A549 (cell line): ENCODE measurements at regions not wholly inside any gene's neighbourhood (a gene's known extent, or its start where the extent isn't known, plus 50 kb on each side); places are given as distances from the start of the nearest gene placed in this dataset.

Source experiments
- EP300 ChIP-seq, 2 experiments: fragments of >200 bp; sonication (Bioruptor Twin); formaldehyde crosslinking; IDR thresholded peaks; 2 replicates in 1 of 2; 3 replicates in 1 of 2; pipeline ENCODE4 v1.6.1; 2016 to 2017
- FOSL2 ChIP-seq, 2 experiments: fragments of 450-650 bp in 1 of 2; fragments of >200 bp in 1 of 2; sonication (Bioruptor Twin) in 1 of 2; formaldehyde crosslinking; IDR thresholded peaks; 2 replicates each; pipeline versions ENCODE4 v1.5.0 to v1.6.1; 2016 to 2020; ENCODE audit warnings: mild to moderate bottlenecking in 1 of 2, moderate library complexity in 1 of 2
- HOXA7 ChIP-seq: fragments of 250-450 bp; sonication (Bioruptor Pico); IDR thresholded peaks from 2 replicates; pipeline ENCODE4 v1.5.0; 2020; ENCODE audit warnings: mild to moderate bottlenecking, moderate library complexity
- NPAS2 ChIP-seq: fragments of 250-450 bp; sonication (Bioruptor Pico); IDR thresholded peaks from 2 replicates; pipeline ENCODE4 v1.8.0; 2022; ENCODE audit warnings: mild to moderate bottlenecking, moderate library complexity, borderline replicate concordance
- POLR2A ChIP-seq: IDR thresholded peaks from 2 replicates; pipeline ENCODE4 v1.6.1; 2012; ENCODE audit warnings: mild to moderate bottlenecking, low read length
- RAD21 ChIP-seq, 2 experiments: fragments of >200 bp in 1 of 2; sonication (Bioruptor Twin) in 1 of 2; formaldehyde crosslinking in 1 of 2; IDR thresholded peaks in 1 of 2; conservative IDR thresholded peaks in 1 of 2; 2 replicates in 1 of 2; 3 replicates in 1 of 2; pipeline ENCODE4 v1.6.1; 2012 to 2018; ENCODE audit warnings: inconsistent platforms in 1 of 2
- RCOR1 ChIP-seq: fragments of 150-350 bp; IDR thresholded peaks from 2 replicates; pipeline ENCODE4 v1.6.1; 2014; ENCODE audit warnings: antibody characterized with exemption, low read length, low read depth
- RNF2 ChIP-seq: fragments of 200-600 bp; sonication (generic); IDR thresholded peaks from 2 replicates; pipeline ENCODE4 v1.6.1; 2016; ENCODE audit warnings: low read depth, mild to moderate bottlenecking, antibody characterized with exemption, moderate library complexity, borderline replicate concordance
- SMC3 ChIP-seq: fragments of >200 bp; sonication (Bioruptor Twin); formaldehyde crosslinking; IDR thresholded peaks from 3 replicates; pipeline ENCODE4 v1.6.1; 2018; ENCODE audit warnings: inconsistent platforms
- TF ChIP-seq, protein P1 (sequence below): fragments of >200 bp; sonication (Bioruptor Twin); formaldehyde crosslinking; IDR thresholded peaks from 3 replicates; pipeline ENCODE4 v1.5.1; 2016
- TF ChIP-seq, protein P2 (sequence below): fragments of >200 bp; sonication (Bioruptor Twin); formaldehyde crosslinking; IDR thresholded peaks from 3 replicates; pipeline ENCODE4 v1.6.1; 2016
- TF ChIP-seq, protein P3 (sequence below): fragments of 200-600 bp; sonication (generic); IDR thresholded peaks from 2 replicates; pipeline ENCODE4 v1.6.1; 2016; ENCODE audit warnings: antibody characterized with exemption, mild to moderate bottlenecking, moderate library complexity
- TF ChIP-seq, protein P4 (sequence below): IDR thresholded peaks from 2 replicates; pipeline ENCODE4 v1.6.1; 2012
- TF ChIP-seq, protein P5 (sequence below): fragments of >200 bp; sonication (Bioruptor Twin); formaldehyde crosslinking; IDR thresholded peaks from 2 replicates; pipeline ENCODE4 v1.6.1; 2016

DNA sequence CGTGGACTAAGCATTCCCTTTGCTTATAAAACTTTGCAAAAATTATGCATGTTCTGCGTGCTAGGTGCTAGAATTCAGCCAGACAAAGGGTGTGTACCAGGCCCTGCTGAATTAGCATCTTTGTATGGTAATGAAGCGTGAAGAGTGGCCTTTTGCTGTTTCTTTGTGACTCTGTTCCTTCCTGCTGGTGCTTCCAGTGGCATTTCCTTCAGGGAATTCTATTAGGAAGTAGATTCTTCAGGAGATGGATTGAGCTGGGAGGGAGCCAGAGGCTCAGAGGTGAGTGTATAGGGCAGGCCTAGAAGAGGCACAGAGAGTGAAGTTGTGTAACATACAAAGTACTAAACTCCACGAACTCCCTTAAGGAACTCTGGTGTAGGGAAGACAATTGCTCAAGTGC is 73.9 kb upstream of the ASIC2 start:
- TF ChIP-seq HOXA7 (CRISPR knock-in tag) (no peak), SMC3 (no peak), POLR2A (no peak), NPAS2 (CRISPR knock-in tag) (no peak), RNF2 (no peak), EP300 (IDR thresholded peaks at IDR 0.05) (no peak), RAD21 (conservative IDR thresholded peaks at IDR 0.05 in 1 of 2, IDR thresholded peaks at IDR 0.05 in 1 of 2) (no peak), RCOR1 (no peak), FOSL2 (IDR thresholded peaks at IDR 0.05) (no peak), FOSL2 (CRISPR knock-in tag; IDR thresholded peaks at IDR 0.05) (no peak)
- TF ChIP-seq, protein P1, sequence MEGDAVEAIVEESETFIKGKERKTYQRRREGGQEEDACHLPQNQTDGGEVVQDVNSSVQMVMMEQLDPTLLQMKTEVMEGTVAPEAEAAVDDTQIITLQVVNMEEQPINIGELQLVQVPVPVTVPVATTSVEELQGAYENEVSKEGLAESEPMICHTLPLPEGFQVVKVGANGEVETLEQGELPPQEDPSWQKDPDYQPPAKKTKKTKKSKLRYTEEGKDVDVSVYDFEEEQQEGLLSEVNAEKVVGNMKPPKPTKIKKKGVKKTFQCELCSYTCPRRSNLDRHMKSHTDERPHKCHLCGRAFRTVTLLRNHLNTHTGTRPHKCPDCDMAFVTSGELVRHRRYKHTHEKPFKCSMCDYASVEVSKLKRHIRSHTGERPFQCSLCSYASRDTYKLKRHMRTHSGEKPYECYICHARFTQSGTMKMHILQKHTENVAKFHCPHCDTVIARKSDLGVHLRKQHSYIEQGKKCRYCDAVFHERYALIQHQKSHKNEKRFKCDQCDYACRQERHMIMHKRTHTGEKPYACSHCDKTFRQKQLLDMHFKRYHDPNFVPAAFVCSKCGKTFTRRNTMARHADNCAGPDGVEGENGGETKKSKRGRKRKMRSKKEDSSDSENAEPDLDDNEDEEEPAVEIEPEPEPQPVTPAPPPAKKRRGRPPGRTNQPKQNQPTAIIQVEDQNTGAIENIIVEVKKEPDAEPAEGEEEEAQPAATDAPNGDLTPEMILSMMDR = no peak
- TF ChIP-seq, protein P2, sequence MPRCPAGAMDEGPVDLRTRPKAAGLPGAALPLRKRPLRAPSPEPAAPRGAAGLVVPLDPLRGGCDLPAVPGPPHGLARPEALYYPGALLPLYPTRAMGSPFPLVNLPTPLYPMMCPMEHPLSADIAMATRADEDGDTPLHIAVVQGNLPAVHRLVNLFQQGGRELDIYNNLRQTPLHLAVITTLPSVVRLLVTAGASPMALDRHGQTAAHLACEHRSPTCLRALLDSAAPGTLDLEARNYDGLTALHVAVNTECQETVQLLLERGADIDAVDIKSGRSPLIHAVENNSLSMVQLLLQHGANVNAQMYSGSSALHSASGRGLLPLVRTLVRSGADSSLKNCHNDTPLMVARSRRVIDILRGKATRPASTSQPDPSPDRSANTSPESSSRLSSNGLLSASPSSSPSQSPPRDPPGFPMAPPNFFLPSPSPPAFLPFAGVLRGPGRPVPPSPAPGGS = no peak
- TF ChIP-seq, protein P3, sequence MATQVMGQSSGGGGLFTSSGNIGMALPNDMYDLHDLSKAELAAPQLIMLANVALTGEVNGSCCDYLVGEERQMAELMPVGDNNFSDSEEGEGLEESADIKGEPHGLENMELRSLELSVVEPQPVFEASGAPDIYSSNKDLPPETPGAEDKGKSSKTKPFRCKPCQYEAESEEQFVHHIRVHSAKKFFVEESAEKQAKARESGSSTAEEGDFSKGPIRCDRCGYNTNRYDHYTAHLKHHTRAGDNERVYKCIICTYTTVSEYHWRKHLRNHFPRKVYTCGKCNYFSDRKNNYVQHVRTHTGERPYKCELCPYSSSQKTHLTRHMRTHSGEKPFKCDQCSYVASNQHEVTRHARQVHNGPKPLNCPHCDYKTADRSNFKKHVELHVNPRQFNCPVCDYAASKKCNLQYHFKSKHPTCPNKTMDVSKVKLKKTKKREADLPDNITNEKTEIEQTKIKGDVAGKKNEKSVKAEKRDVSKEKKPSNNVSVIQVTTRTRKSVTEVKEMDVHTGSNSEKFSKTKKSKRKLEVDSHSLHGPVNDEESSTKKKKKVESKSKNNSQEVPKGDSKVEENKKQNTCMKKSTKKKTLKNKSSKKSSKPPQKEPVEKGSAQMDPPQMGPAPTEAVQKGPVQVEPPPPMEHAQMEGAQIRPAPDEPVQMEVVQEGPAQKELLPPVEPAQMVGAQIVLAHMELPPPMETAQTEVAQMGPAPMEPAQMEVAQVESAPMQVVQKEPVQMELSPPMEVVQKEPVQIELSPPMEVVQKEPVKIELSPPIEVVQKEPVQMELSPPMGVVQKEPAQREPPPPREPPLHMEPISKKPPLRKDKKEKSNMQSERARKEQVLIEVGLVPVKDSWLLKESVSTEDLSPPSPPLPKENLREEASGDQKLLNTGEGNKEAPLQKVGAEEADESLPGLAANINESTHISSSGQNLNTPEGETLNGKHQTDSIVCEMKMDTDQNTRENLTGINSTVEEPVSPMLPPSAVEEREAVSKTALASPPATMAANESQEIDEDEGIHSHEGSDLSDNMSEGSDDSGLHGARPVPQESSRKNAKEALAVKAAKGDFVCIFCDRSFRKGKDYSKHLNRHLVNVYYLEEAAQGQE = no peak
- TF ChIP-seq, protein P4, sequence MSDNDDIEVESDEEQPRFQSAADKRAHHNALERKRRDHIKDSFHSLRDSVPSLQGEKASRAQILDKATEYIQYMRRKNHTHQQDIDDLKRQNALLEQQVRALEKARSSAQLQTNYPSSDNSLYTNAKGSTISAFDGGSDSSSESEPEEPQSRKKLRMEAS = no peak
- TF ChIP-seq, protein P5, sequence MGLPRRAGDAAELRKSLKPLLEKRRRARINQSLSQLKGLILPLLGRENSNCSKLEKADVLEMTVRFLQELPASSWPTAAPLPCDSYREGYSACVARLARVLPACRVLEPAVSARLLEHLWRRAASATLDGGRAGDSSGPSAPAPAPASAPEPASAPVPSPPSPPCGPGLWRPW = no peak
